ENCODE measurements at regions not wholly inside any gene's neighbourhood (a gene's known extent, or its start where the extent isn't known, plus 50 kb on each side); places are given as distances from the start of the nearest gene placed in this dataset.
A peak's percentile ranks its signal among the peaks of the same experiment; 100 is the strongest.

DNA sequence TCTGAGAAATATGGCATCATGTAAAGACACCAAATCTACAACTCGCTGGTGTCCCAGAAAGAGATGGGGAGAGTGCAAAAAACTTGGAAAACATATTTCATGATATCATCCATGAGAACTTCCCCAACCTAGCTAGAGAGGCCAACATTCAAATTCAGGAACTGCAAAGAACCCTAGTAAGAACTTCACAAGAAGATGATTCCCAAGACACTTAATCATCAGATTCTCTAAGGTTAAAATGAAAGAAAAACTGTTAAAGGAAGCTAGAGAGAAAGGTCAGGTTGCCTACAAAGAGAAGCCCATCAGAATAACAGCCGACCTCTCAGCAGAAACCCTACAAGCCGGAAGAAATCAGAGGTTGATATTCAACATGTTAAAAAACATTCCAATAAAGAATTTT, 95.5 kb upstream of the PRLR start:
- ATAC-seq (ENCODE audit: low read depth) (no peak), DNase-seq (no peak)
- no peaks in the 10 kb centered on the region for H3K36me3 Mint-ChIP-seq
- peaks cover 3% of the 10 kb centered on the region for H3K27me3 Mint-ChIP-seq
- no peak overlapping the region for H3K4me3 Mint-ChIP-seq
- no peak overlapping the region for H3K27ac Mint-ChIP-seq
- POLR2A ChIA-PET, result no interaction called here
- peaks cover 3% of the 10 kb centered on the region for H3K9me3 Mint-ChIP-seq
- H3K4me1 Mint-ChIP-seq, result no peaks in the 10 kb centered on the region

DNA sequence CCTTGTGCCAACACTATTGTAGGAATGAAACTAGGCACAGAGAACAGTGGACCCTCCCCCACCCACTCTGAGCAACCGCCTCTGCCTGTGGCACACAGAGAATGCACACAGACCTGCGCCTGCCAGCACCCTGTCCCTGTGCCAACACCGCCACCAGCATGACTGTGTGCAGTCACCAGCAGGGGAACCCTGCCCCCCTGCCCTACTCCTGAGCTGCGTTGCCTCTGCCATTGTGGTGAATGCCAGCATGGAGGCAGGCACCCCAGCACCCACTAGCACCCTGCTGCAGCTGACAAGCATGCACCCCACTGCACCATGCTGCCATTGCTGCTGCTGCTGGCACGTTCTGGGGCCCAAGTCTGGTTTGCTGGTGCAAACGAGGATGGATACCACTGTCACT, 94.4 kb upstream of the PRLR start:
- no peak overlapping the region for H3K27ac Mint-ChIP-seq
- DNase-seq (no peak), ATAC-seq (ENCODE audit: low read depth) (no peak)
- H3K9me3 Mint-ChIP-seq, result peaks cover 4% of the 10 kb centered on the region
- H3K4me3 Mint-ChIP-seq, result no peak overlapping the region
- H3K4me1 Mint-ChIP-seq, result peaks cover 5% of the 10 kb centered on the region
- POLR2A ChIA-PET, result no interaction called here
- H3K36me3 Mint-ChIP-seq, result no peaks in the 10 kb centered on the region
- H3K27me3 Mint-ChIP-seq, result peaks cover 3% of the 10 kb centered on the region

DNA sequence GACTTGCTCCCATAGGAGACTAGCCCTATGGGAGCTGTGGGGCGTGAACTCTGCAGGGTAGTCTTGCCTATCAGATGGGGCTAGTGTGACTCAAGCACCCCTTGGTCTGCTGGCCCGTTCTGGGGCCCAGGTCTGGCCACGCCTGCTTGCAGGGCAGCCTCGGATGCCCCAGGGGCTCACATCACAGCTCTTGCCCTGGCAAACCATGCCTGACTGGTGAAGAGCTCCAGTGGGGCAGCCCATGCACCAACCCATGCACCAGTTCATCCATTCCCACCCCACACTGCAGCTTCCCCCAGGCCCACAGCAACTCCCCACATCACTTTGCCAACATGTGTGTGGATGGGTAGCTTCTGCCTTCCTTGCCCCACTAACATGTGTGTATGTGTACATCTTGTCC, 93.9 kb upstream of the PRLR start:
- peaks cover 3% of the 10 kb centered on the region for H3K27me3 Mint-ChIP-seq
- peaks cover 7% of the 10 kb centered on the region for H3K4me1 Mint-ChIP-seq
- H3K27ac Mint-ChIP-seq, result no peak overlapping the region
- no peaks in the 10 kb centered on the region for H3K36me3 Mint-ChIP-seq
- ATAC-seq (ENCODE audit: low read depth) (no peak), DNase-seq (no peak)
- H3K9me3 Mint-ChIP-seq, result peaks cover 4% of the 10 kb centered on the region
- no peak overlapping the region for H3K4me3 Mint-ChIP-seq
- POLR2A ChIA-PET, result no interaction called here

DNA sequence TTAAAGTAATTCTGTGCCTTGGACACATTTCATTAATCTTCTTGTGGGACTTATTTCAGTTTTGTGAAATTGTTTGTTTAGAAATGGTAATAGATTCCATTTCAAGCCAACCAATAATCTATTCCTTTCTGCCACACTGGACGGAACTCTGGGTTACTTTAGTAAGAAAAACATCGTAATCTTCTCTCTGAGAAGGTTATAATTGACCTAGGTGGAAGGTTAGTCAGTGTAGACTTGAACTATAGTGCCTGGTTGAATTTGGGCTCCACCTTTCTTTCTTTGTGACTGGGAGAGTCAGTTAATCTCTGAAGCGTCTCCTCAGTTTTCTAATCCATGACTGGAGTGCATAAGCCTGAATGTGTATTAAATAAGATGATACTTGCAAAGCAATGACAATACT, 89.7 kb upstream of the PRLR start:
- Mint-ChIP-seq H3K27ac (no peak overlapping the region), H3K36me3 (no peaks in the 10 kb centered on the region), H3K9me3 (peaks cover 4% of the 10 kb centered on the region), H3K27me3 (no peaks in the 10 kb centered on the region), H3K4me1 (peaks cover 7% of the 10 kb centered on the region), H3K4me3 (no peak overlapping the region)
- no peak for ATAC-seq (ENCODE audit: low read depth)
- POLR2A ChIA-PET, result no interaction called here
- DNase-seq, result no peak

DNA sequence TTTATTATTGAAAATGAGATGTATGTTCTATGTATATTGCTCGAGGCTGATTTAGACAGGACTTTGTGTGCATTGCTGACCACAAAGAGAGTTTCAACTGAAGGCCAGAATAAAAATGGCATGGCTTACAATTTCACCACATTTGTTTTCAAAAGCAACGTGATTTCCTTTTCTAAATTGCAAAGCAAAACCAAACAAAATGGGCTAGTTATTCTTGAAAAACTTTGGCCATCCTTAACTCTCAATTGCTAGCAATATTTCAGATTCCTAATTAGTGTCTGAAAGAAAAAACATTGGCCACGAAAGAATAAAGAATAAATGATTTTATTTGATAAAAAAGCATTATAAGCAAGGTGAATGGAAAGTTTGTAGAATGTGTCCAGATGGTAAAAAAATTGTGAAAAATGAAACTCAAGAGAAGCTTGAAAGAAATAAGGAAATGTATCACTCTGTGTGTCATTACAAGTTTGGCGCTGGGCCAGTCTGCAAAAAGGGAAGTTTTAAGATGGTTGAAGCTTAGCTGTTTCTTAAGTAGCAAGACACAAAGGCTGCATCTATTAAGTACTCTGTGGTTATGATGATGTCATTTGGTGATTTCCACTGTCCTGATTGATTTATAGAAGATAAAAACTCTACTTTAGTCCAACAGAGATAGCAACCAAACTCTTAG, 89.2 kb upstream of the PRLR start:
- Mint-ChIP-seq H3K4me1 (peaks cover 7% of the 10 kb centered on the region), H3K27ac (no peak overlapping the region), H3K4me3 (no peak overlapping the region), H3K27me3 (no peaks in the 10 kb centered on the region), H3K36me3 (no peaks in the 10 kb centered on the region), H3K9me3 (peaks cover 4% of the 10 kb centered on the region)
- ATAC-seq (ENCODE audit: low read depth) (peak; percentile 33), DNase-seq (no peak)
- POLR2A ChIA-PET, result no interaction called here

DNA sequence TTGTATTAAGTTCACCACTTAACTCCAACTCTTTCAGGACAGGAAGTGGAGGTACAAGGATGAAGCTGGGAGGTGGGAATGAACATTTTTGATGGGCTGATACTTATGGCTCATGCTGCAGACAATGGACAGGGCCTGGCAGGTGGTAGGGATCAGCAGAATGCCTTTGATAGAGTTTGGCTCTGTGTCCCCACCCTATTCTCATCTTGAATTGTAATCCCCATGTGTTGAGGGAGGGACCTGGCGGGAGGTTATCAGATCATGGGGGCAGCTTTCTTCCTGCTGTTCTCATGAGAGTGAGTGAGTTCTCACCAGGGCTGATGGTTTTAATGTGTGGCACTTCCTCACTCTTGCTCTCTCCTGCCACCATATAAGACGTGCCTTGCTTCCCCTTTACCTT, 87.3 kb upstream of the PRLR start:
- Mint-ChIP-seq H3K36me3 (no peaks in the 10 kb centered on the region), H3K9me3 (peaks cover 4% of the 10 kb centered on the region), H3K27ac (no peak overlapping the region), H3K4me3 (no peak overlapping the region), H3K4me1 (peaks cover 7% of the 10 kb centered on the region), H3K27me3 (no peaks in the 10 kb centered on the region)
- POLR2A ChIA-PET, result no interaction called here
- ATAC-seq (ENCODE audit: low read depth) (no peak), DNase-seq (no peak)

DNA sequence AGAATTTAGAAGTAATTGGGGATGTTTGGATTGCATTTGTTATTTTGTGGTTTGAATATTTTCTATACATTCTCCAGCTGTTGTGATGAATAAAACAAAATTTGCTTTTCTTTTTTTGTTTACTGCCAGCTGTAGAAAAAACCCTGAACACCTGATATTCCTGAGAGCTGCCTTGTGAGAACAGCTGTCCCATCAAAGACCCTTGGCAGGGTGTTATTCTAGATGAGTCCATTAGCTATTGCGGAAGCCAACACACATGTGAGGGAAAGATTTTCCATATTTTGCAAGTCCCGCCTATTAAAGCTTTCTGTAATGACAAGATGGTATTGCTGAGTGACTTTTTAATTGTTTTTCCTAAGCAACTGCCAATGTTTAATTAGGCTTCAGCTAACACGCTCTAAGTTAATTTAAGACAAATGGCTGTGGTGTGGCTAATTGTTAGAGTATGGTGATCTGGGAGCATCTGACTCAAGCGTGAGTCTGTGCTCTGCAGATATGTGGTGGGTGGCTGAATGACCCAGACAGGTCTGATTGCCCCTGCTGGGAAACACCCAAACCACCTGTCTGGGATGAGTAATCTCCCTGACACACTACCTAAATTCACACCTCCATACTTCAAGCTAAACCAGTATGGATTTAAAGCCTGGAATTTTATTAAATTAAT, 86.5 kb upstream of the PRLR start:
- Mint-ChIP-seq H3K4me1 (peaks cover 7% of the 10 kb centered on the region), H3K27me3 (no peaks in the 10 kb centered on the region), H3K36me3 (no peaks in the 10 kb centered on the region), H3K9me3 (peaks cover 4% of the 10 kb centered on the region), H3K4me3 (no peak overlapping the region), H3K27ac (no peak overlapping the region)
- ATAC-seq (ENCODE audit: low read depth), result no peak
- DNase-seq, result no peak
- POLR2A ChIA-PET, result no interaction called here

DNA sequence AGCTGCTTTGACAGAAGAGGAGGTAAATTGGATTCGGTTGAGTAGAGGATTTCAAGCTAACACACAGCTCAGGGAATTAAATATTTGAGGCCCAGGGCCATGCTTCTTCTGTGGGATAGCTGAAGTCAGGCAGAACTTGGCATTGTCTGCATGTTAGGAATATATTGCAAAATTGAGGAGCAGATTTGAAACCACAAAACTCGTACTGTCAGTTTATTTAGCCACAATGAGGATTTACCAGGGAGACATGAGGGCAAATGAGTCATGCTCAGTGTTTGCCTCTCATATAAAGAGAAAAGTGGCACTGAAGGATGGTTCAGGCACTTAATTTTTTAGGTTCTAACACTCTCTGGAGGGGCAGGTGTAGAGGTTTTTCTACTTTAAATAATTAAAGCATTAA, 83.0 kb upstream of the PRLR start:
- no peaks in the 10 kb centered on the region for H3K36me3 Mint-ChIP-seq
- H3K27ac Mint-ChIP-seq, result no peak overlapping the region
- H3K27me3 Mint-ChIP-seq, result peaks cover 2% of the 10 kb centered on the region
- DNase-seq (no peak), ATAC-seq (ENCODE audit: low read depth) (no peak)
- H3K9me3 Mint-ChIP-seq, result peaks cover 3% of the 10 kb centered on the region
- H3K4me1 Mint-ChIP-seq, result no peaks in the 10 kb centered on the region
- POLR2A ChIA-PET, result no interaction called here
- H3K4me3 Mint-ChIP-seq, result no peak overlapping the region

DNA sequence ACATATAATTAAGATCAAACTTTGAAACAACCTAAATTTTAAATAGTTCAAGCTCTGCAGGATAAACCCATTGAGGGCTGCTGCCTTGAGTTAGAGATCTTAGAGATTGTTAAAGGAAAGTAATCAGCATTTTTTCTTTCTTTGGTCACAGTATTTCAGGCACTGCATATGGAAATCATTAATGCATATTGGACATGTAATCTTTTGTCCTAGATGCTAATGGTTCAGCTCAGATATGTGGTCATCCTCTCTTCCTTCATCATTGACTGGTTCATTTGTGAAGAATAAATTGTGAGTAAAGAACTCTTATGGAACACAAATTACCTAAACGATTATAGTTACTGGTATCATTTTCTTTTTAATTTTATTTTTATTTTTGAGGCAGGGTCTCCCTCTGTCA, 82.0 kb upstream of the PRLR start:
- ATAC-seq (ENCODE audit: low read depth), result no peak
- no peak overlapping the region for H3K27ac Mint-ChIP-seq
- no peak for DNase-seq
- POLR2A ChIA-PET, result no interaction called here
- H3K9me3 Mint-ChIP-seq, result no peaks in the 10 kb centered on the region
- H3K4me3 Mint-ChIP-seq, result no peak overlapping the region
- H3K36me3 Mint-ChIP-seq, result no peaks in the 10 kb centered on the region
- peaks cover 2% of the 10 kb centered on the region for H3K27me3 Mint-ChIP-seq
- H3K4me1 Mint-ChIP-seq, result no peaks in the 10 kb centered on the region

DNA sequence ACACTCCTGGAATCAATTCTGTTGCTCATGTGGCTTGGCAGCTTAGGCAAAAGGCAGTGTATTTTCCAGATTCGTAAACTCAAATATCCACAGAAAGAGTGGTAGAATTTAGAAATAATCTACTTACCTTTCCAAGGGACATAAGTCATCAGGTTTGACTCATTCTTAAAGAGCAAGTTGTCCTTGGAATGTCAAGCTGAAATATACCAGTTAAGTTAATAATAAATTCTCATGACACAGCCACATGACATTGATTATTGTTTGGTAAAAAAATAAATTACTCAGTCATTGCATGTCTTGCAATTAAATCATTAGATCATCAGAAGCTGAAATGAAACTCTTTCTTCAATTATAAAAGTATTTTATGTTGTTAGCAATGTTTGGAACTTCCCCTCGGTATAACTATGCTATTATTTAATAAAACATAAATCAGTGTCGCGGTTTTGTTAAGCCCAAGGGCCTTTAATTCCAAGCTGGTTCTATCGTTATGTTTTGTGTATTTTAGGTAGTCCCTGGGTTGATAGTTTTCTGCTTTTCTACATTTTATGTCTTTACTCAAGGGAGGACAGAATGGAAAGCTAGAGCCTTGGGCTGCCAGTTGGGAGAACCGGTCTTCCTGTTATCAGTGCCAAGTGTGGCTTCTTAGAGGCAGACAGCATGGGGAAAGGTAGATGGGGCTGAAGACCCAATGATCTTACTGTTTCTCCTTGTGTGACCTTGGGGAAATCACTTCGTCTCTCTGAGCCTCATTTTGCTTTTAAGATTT, 79.3 kb upstream of the PRLR start:
- ATAC-seq (ENCODE audit: low read depth), result no peak
- Mint-ChIP-seq H3K27ac (no peak overlapping the region), H3K9me3 (no peaks in the 10 kb centered on the region), H3K4me3 (no peak overlapping the region), H3K4me1 (no peaks in the 10 kb centered on the region), H3K36me3 (no peaks in the 10 kb centered on the region), H3K27me3 (peaks cover 2% of the 10 kb centered on the region)
- POLR2A ChIA-PET, result no interaction called here
- DNase-seq, result no peak

DNA sequence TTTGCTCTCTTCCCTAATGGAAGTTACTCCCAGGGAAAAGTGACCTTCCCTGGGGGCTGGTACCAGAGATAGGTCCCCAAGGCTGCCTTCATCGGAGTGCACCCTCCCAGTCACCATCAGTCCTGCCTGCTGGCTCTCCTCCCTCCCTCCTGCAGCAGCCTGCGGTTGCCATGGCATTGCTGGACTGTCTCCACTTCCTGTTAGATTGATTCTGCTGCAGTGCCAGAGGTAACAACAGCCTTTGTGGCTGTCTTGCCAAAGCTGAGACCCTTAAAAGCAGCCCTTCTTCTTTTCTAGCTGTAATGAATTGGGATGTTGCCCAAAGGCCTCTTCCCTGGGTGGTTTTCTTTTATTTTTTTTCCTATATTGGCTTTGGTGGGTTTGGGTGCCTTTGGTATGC, 78.1 kb upstream of the PRLR start:
- POLR2A ChIA-PET, result no interaction called here
- peaks cover 2% of the 10 kb centered on the region for H3K27me3 Mint-ChIP-seq
- no peaks in the 10 kb centered on the region for H3K9me3 Mint-ChIP-seq
- H3K4me3 Mint-ChIP-seq, result no peak overlapping the region
- no peak for ATAC-seq (ENCODE audit: low read depth)
- DNase-seq, result no peak
- H3K27ac Mint-ChIP-seq, result no peak overlapping the region
- no peaks in the 10 kb centered on the region for H3K4me1 Mint-ChIP-seq
- no peaks in the 10 kb centered on the region for H3K36me3 Mint-ChIP-seq

DNA sequence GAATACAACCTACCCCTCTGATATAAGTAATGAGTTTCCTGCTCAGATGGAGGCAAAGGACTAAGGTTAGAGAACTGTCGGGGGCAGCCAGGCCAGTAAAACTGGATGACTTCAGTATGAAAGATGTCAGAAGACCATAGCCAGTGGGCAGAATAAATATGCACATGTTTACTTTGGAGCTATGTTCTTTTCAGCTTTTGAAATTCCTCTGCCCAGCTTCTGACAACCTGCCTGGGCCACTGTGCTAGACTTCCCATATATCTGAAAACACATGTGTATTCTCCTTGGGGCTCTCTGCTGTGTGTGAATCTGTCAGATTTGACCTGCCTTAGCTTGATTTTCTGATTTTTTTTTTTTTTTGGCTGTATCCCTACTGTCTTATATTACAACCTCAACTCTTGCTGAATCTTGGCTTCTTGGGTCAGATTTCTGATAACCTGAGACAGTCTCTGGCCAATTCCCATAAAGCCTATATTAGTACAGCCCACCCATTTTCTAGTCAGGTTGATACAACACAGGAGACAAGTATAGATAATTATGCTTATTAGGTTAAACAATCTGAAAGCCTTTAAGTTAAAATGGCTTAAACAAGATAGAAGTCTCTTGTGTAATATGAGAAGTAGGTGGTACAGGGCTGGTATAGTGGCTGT, 76.6 kb upstream of the PRLR start:
- Mint-ChIP-seq H3K27me3 (peaks cover 2% of the 10 kb centered on the region), H3K9me3 (no peaks in the 10 kb centered on the region), H3K4me1 (no peaks in the 10 kb centered on the region), H3K27ac (no peak overlapping the region), H3K36me3 (no peaks in the 10 kb centered on the region), H3K4me3 (no peak overlapping the region)
- ATAC-seq (ENCODE audit: low read depth), result no peak
- POLR2A ChIA-PET, result no interaction called here
- no peak for DNase-seq

DNA sequence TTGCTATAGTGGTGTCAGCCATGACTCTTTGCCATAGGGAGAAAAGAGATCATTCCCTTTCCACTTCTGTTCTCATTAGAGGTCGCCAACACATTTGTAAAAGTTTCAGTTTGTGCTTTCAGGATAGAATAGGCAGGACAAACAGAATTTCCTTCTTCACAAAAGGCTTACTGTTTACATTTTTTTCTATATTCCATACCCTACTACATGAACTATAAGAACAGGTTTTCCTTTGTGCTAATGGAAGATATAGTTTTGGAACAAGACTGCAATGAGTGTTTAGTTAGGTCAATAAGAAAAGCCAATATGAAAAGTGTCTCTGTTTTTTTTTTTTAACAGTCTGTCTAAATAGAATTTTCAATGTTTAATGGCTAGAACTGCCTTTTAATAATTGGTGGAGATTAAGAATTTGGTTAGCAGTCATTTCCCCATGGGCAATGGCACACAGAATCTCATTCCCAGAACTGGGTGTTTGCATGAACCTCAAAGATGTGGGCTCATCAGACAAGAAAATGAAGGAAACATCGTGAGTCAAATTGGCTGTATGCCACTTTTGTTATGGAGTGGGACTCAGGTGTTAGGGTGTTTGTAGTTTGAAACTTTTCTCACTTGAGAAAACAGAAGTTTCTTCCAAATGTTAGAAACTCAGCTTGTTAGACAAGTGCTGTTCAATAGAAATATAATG, 75.2 kb upstream of the PRLR start:
- no peak overlapping the region for H3K4me3 Mint-ChIP-seq
- POLR2A ChIA-PET, result no interaction called here
- no peak for DNase-seq
- no peaks in the 10 kb centered on the region for H3K27me3 Mint-ChIP-seq
- H3K9me3 Mint-ChIP-seq, result no peaks in the 10 kb centered on the region
- H3K36me3 Mint-ChIP-seq, result no peaks in the 10 kb centered on the region
- H3K27ac Mint-ChIP-seq, result no peak overlapping the region
- no peak for ATAC-seq (ENCODE audit: low read depth)
- H3K4me1 Mint-ChIP-seq, result no peaks in the 10 kb centered on the region
